HEK293 (cell line): ENCODE measurements at regions not wholly inside any gene's neighbourhood (a gene's known extent, or its start where the extent isn't known, plus 50 kb on each side); places are given as distances from the start of the nearest gene placed in this dataset.

Experiments
- GLIS1 ChIP-seq: fragments of 450-650 bp; formaldehyde crosslinking; IDR thresholded peaks from 2 replicates; pipeline ENCODE4 v1.5.1; 2016; ENCODE audit warnings: missing biosample characterization, missing genetic modification characterization
- MEIS1 ChIP-seq: sonication (generic); formaldehyde crosslinking; IDR thresholded peaks from 2 replicates; pipeline ENCODE4 v1.8.1; 2022; ENCODE audit warnings: missing genetic modification reagents, mild to moderate bottlenecking, borderline replicate concordance
- REST ChIP-seq: fragments of 450-650 bp; formaldehyde crosslinking; IDR thresholded peaks from 2 replicates; pipeline ENCODE4 v1.5.1; 2016; ENCODE audit warnings: missing biosample characterization, missing genetic modification characterization
- ZBTB10 ChIP-seq: fragments of 450-650 bp; formaldehyde crosslinking; IDR thresholded peaks from 2 replicates; pipeline ENCODE4 v1.5.1; 2016; ENCODE audit warnings: missing biosample characterization, missing genetic modification characterization
- ZBTB7A ChIP-seq: fragments of 450-650 bp; formaldehyde crosslinking; IDR thresholded peaks from 2 replicates; pipeline ENCODE4 v1.5.1; 2016; ENCODE audit warnings: low read depth, missing biosample characterization, missing genetic modification characterization
- ZBTB8A ChIP-seq: fragments of 450-650 bp; formaldehyde crosslinking; IDR thresholded peaks from 2 replicates; pipeline ENCODE4 v1.5.1; 2016; ENCODE audit warnings: missing biosample characterization, missing genetic modification characterization
- ZNF146 ChIP-seq: fragments of 450-650 bp; formaldehyde crosslinking; IDR thresholded peaks from 2 replicates; pipeline ENCODE4 v1.5.1; 2016; ENCODE audit warnings: missing biosample characterization, missing genetic modification characterization
- ZNF23 ChIP-seq: fragments of 450-650 bp; formaldehyde crosslinking; IDR thresholded peaks from 2 replicates; pipeline ENCODE4 v1.5.1; 2016; ENCODE audit warnings: missing biosample characterization, missing genetic modification characterization, borderline replicate concordance
- ZNF274 ChIP-seq, 2 experiments: fragments of 200-500 bp in 1 of 2; fragments of 450-650 bp in 1 of 2; sonication (Bioruptor generic) in 1 of 2; formaldehyde crosslinking in 1 of 2; IDR thresholded peaks; 2 replicates each; pipeline versions ENCODE4 v1.5.1 to v1.6.1; 2014 to 2016; ENCODE audit warnings: borderline replicate concordance in 1 of 2, inconsistent platforms in 1 of 2, low read length in 1 of 2, missing biosample characterization in 1 of 2, missing genetic modification characterization in 1 of 2
- ZNF548 ChIP-seq: fragments of 450-650 bp; formaldehyde crosslinking; IDR thresholded peaks from 2 replicates; pipeline ENCODE4 v1.5.1; 2016; ENCODE audit warnings: missing biosample characterization, missing genetic modification characterization
- TF ChIP-seq, protein P1 (sequence below): fragments of 450-650 bp; formaldehyde crosslinking; IDR thresholded peaks from 2 replicates; pipeline ENCODE4 v1.5.1; 2016; ENCODE audit warnings: missing biosample characterization, missing genetic modification characterization

GRCh38 chr21:27562303-27562702 is 595.4 kb upstream of the ADAMTS5 start:
- TF ChIP-seq, protein P1, sequence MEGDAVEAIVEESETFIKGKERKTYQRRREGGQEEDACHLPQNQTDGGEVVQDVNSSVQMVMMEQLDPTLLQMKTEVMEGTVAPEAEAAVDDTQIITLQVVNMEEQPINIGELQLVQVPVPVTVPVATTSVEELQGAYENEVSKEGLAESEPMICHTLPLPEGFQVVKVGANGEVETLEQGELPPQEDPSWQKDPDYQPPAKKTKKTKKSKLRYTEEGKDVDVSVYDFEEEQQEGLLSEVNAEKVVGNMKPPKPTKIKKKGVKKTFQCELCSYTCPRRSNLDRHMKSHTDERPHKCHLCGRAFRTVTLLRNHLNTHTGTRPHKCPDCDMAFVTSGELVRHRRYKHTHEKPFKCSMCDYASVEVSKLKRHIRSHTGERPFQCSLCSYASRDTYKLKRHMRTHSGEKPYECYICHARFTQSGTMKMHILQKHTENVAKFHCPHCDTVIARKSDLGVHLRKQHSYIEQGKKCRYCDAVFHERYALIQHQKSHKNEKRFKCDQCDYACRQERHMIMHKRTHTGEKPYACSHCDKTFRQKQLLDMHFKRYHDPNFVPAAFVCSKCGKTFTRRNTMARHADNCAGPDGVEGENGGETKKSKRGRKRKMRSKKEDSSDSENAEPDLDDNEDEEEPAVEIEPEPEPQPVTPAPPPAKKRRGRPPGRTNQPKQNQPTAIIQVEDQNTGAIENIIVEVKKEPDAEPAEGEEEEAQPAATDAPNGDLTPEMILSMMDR = no peak
- TF ChIP-seq MEIS1 (CRISPR knock-in tag) (no peak), ZNF548 (tag by site-specific recombination) (no peak), ZBTB8A (tag by site-specific recombination) (no peak), ZBTB10 (no peak), REST (tag by site-specific recombination) (no peak), ZBTB7A (no peak), ZNF274 (IDR thresholded peaks at IDR 0.05; ENCODE audit: low read length) (no peak), ZNF274 (tag by site-specific recombination; IDR thresholded peaks at IDR 0.05; ENCODE audit: borderline replicate concordance) (no peak), GLIS1 (no peak), ZNF23 (tag by site-specific recombination) (no peak), ZNF146 (no peak)
